K562 (cell line): ENCODE measurements at regions not wholly inside any gene's neighbourhood (a gene's known extent, or its start where the extent isn't known, plus 50 kb on each side); places are given as distances from the start of the nearest gene placed in this dataset.

Experiments
- ATAC-seq: fragments of 200-7000 bp; cut with Tn5 transposase; 3 replicates; pipeline ENCODE4 v1.9.1; 2020; ENCODE audit warnings: moderate library complexity
- BruUV-seq: library from RNA; stranded (reverse); fragments of 400-500 nt; replicated peaks from 2 replicates; lab custom pipeline; 2021; lab: Mats Ljungman, UMichigan
- CTCF ChIA-PET: fragments of 300-600 bp; formaldehyde crosslinking; extraction: SDS; loops from one replicate; lab custom pipeline; 2021; ENCODE audit warnings: low intra/inter-chr PET ratio; lab: Yijun Ruan, JAX
- POLR2A ChIA-PET: fragments of 300-600, 350-650 bp; sonication (Branson Sonifier 250); formaldehyde crosslinking; extraction: SDS; loops from one replicate; lab custom pipeline; 2021; ENCODE audit warnings: antibody characterized with exemption, inconsistent platforms; lab: Yijun Ruan, JAX
- DNase-seq, 4 experiments: peaks; one replicate each; pipeline versions ENCODE4 v3.0.0 to v3.0.0-alpha.2; 2011 to 2018; ENCODE audit warnings: low spot score in 3 of 4, mixed read lengths in 3 of 4; ENCODE audit errors: extremely low read depth in 1 of 4
- FAIRE-seq: peaks from 2 replicates; lab custom pipeline; 2011; peaks lifted over from hg19 to GRCh38; lab: Jason Lieb, UNC
- H2AFZ ChIP-seq: 2 replicates; pipeline ENCODE4 v1.6.0; 2011; ENCODE audit warnings: low read depth, low read length, control low read depth, inconsistent platforms
- H3K27ac ChIP-seq: fragments of 200-600 bp; 3 replicates; pipeline ENCODE4 v1.8.0; 2011; ENCODE audit warnings: low read depth, mild to moderate bottlenecking, control low read depth, inconsistent platforms, low read length, moderate library complexity, mixed read lengths; ENCODE audit errors: extremely low read depth
- H3K27me3 ChIP-seq, 2 experiments: fragments of 300-600 bp in 1 of 2; 2 replicates in 1 of 2; 3 replicates in 1 of 2; pipeline versions ENCODE4 v1.6.0 to v1.8.0; 2011; ENCODE audit warnings: inconsistent platforms in 2 of 2, low read length in 2 of 2, mild to moderate bottlenecking in 1 of 2, mixed read lengths in 1 of 2, moderate library complexity in 1 of 2; ENCODE audit not compliant: control insufficient read depth in 2 of 2, insufficient read depth in 2 of 2
- H3K36me3 ChIP-seq: fragments of 300-600 bp; 3 replicates; pipeline ENCODE4 v1.8.0; 2011; ENCODE audit warnings: mild to moderate bottlenecking, low read length, inconsistent platforms; ENCODE audit not compliant: control insufficient read depth, insufficient read depth
- H3K4me1 ChIP-seq, 2 experiments: fragments of 200-600 bp in 1 of 2; replicated peaks in 1 of 2; 2 replicates in 1 of 2; 3 replicates in 1 of 2; pipeline versions ENCODE4 v1.5.1 to v1.8.0; 2011; ENCODE audit warnings: inconsistent platforms in 2 of 2, low read length in 2 of 2, mild to moderate bottlenecking in 1 of 2, mixed read lengths in 1 of 2, moderate library complexity in 1 of 2; ENCODE audit not compliant: control insufficient read depth in 2 of 2, insufficient read depth in 2 of 2
- H3K4me2 ChIP-seq: 2 replicates; pipeline ENCODE4 v1.6.1; 2011; ENCODE audit warnings: low read length, control low read depth, inconsistent platforms, mixed read lengths; ENCODE audit not compliant: insufficient read depth
- H3K4me3 ChIP-seq: fragments of 200-600 bp; sonication (generic), shearing (Covaris generic); 2 replicates; pipeline ENCODE4 v1.5.1; 2016; ENCODE audit warnings: control low read depth, inconsistent platforms
- H3K79me2 ChIP-seq: fragments of 200-600 bp; 3 replicates; pipeline ENCODE4 v1.8.0; 2011; ENCODE audit warnings: low read length, inconsistent platforms; ENCODE audit not compliant: control insufficient read depth, insufficient read depth
- H3K9ac ChIP-seq, 2 experiments: 2 replicates each; pipeline versions ENCODE4 v1.6.0 to v1.6.1; 2011; ENCODE audit warnings: low read depth in 2 of 2, low read length in 2 of 2, control low read depth in 1 of 2, inconsistent platforms in 1 of 2, mild to moderate bottlenecking in 1 of 2, mixed read lengths in 1 of 2; ENCODE audit not compliant: insufficient read depth in 1 of 2
- H3K9me1 ChIP-seq: one replicate; pipeline ENCODE4 v1.6.0; 2011; ENCODE audit warnings: inconsistent platforms, mild to moderate bottlenecking, low read length, moderate library complexity; ENCODE audit not compliant: control insufficient read depth, insufficient read depth
- H3K9me3 ChIP-seq: replicated peaks from 2 replicates; pipeline ENCODE4 v1.5.1; 2011; ENCODE audit warnings: low read depth, low read length, inconsistent platforms; ENCODE audit not compliant: control insufficient read depth, insufficient read depth
- H4K20me1 ChIP-seq: replicated peaks from 2 replicates; pipeline ENCODE4 v1.6.1; 2011; ENCODE audit warnings: low read length, inconsistent platforms, mixed read lengths; ENCODE audit not compliant: control insufficient read depth, insufficient read depth
- CBX3 ChIP-seq, 2 experiments: IDR thresholded peaks; 1 replicate in 1 of 2; 2 replicates in 1 of 2; pipeline ENCODE4 v1.6.1; 2012; ENCODE audit warnings: inconsistent platforms in 2 of 2, low read length in 2 of 2, borderline replicate concordance in 1 of 2, control low read depth in 1 of 2
- ELK1 ChIP-seq: sonication (generic); formaldehyde crosslinking; IDR thresholded peaks from 2 replicates; pipeline ENCODE4 v1.8.1; 2022; ENCODE audit warnings: missing genetic modification reagents
- ETV6 ChIP-seq, 3 experiments: fragments of 150-350 bp in 1 of 3; sonication (generic) in 1 of 3; formaldehyde crosslinking in 1 of 3; IDR thresholded peaks; 2 replicates each; pipeline versions ENCODE4 v1.6.1 to v1.8.0; 2014 to 2022; ENCODE audit warnings: borderline replicate concordance in 2 of 3, low read depth in 2 of 3, antibody characterized with exemption in 1 of 3, low read length in 1 of 3, mild to moderate bottlenecking in 1 of 3, missing genetic modification reagents in 1 of 3
- FOXA1 ChIP-seq: fragments of 450-650 bp; IDR thresholded peaks from 2 replicates; pipeline ENCODE4 v1.6.1; 2016; ENCODE audit warnings: mild to moderate bottlenecking, borderline replicate concordance
- KDM1A ChIP-seq, 2 experiments: fragments of 450-650 bp; IDR thresholded peaks; 2 replicates each; pipeline ENCODE4 v1.6.1; 2016; ENCODE audit warnings: mild to moderate bottlenecking in 2 of 2
- NFYB ChIP-seq: IDR thresholded peaks from 2 replicates; pipeline ENCODE4 v1.6.1; 2011; ENCODE audit warnings: mild to moderate bottlenecking, moderate library complexity; ENCODE audit not compliant: insufficient read length; ENCODE audit errors: extremely low read depth
- RAD51 ChIP-seq: fragments of 450-650 bp; IDR thresholded peaks from 2 replicates; pipeline ENCODE4 v1.7.1; 2016; ENCODE audit warnings: low read depth, mild to moderate bottlenecking, borderline replicate concordance
- TRIM28 ChIP-seq: fragments of 450-650 bp; IDR thresholded peaks from 2 replicates; pipeline ENCODE4 v1.6.1; 2017
- USF1 ChIP-seq: sonication (generic); formaldehyde crosslinking; IDR thresholded peaks from 2 replicates; pipeline ENCODE4 v1.9.0; 2022; ENCODE audit warnings: mild to moderate bottlenecking, missing genetic modification reagents
- USF2 ChIP-seq: sonication (generic); formaldehyde crosslinking; IDR thresholded peaks from 2 replicates; pipeline ENCODE4 v1.5.0; 2020; ENCODE audit warnings: missing genetic modification reagents
- ZBTB49 ChIP-seq: sonication (generic); formaldehyde crosslinking; IDR thresholded peaks from 2 replicates; pipeline ENCODE4 v1.8.0; 2022; ENCODE audit warnings: missing genetic modification reagents, mild to moderate bottlenecking, borderline replicate concordance
- WGBS: fragments of 100-300 bp; shearing (Covaris generic); methylation state at CpG from one replicate; pipeline ENCODE4 v1.1.6; 2016; ENCODE audit warnings: low coverage, mixed read lengths; ENCODE audit not compliant: insufficient coverage; ENCODE audit errors: missing lambda C conversion rate; 5-methylcytosine and 5-hydroxymethylcytosine counted together
- in situ Hi-C: fragments of 300-500 bp; cut with MboI; formaldehyde crosslinking; loops from 4 replicates; pipeline ENCODE4 v1.15.0; 2018; ENCODE audit warnings: inconsistent platforms, mixed read lengths
- intact Hi-C: fragments of 100-400 bp; cut with micrococcal nuclease; formaldehyde crosslinking; loops from 2 replicates; pipeline ENCODE4 v1.14.2; 2022

GRCh38 chr11:69424748-69425147 lies 56.7 kb upstream of the LINC01488 start (continued):
- TF ChIP-seq CBX3 (IDR thresholded peaks at IDR 0.05; ENCODE audit: borderline replicate concordance in 1 of 2, low read length in 2 of 2), result peak in 1 of 2 experiments; percentile 100; a peak in 2 of 3 replicates
- TF ChIP-seq KDM1A (IDR thresholded peaks at IDR 0.05), result peak; percentile 79 to 85

DNA sequence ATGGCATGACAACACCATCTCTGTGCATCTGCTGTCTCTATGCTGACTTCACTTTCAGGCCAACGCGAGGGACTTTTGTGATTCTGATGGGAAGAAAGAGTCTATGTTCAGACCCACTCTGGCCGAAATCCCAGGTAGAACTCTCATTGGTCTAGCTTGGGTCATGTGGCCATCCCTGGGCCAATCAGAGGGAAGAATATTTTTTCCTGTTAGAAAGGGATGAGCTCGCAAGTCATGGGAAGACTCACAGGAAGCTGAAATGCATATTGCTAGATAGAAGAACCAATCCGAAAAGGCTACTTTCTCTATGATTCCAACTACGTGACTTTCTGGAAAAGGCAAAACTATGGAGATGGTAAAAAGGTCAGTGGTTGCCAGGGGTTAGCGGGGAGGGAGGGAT lies 56.0 kb upstream of the LINC01488 start:
- Histone ChIP-seq H3K36me3 (no peaks in the 10 kb centered on the region), H3K4me3 (no peak overlapping the region), H3K4me2 (no peak overlapping the region), H3K27ac (no peak overlapping the region), H3K9me3 (peaks cover 12% of the 10 kb centered on the region), H3K9ac (no peak overlapping the region), H2AFZ (no peak overlapping the region), H3K4me1 (peaks cover 9 to 20% of the 10 kb centered on the region in 2 experiments), H3K79me2 (no peaks in the 10 kb centered on the region), H3K27me3 (no peaks in the 10 kb centered on the region), H4K20me1 (no peaks in the 10 kb centered on the region), H3K9me1 (no peaks in the 10 kb centered on the region)
- 49% methylated on average over 7 of the region's 7 CpGs for WGBS
- in situ Hi-C loops, result no loop called here
- DNase-seq, result peak in 1 of 4 experiments; percentile 49
- intact Hi-C loops, result no loop called here
- TF ChIP-seq USF1 (CRISPR knock-in tag) (peak; percentile 86), ETV6 (IDR thresholded peaks at IDR 0.05; ENCODE audit: borderline replicate concordance in 1 of 2, low read depth in 2 of 2, low read length in 1 of 2) (no peak), ETV6 (CRISPR knock-in tag; IDR thresholded peaks at IDR 0.05; ENCODE audit: borderline replicate concordance) (no peak), ZBTB49 (CRISPR knock-in tag) (no peak), TRIM28 (no peak), NFYB (peak; percentile 23), ELK1 (CRISPR knock-in tag) (no peak), RAD51 (peak; percentile 26; the same call in 1 of the 2 replicates), USF2 (CRISPR knock-in tag) (peak; percentile 74), FOXA1 (no peak)
- no peak for ATAC-seq
- BruUV-seq, result no TSS peak
- no peak for FAIRE-seq
- ChIA-PET CTCF (no interaction called here), POLR2A (no interaction called here)
